GM20000 (cell line): ENCODE measurements at regions not wholly inside any gene's neighbourhood (a gene's known extent, or its start where the extent isn't known, plus 50 kb on each side); places are given as distances from the start of the nearest gene placed in this dataset.

Experiments used
- DNase-seq: peaks from one replicate; pipeline ENCODE4 v3.0.0; 2012; ENCODE audit warnings: low spot score
- TF ChIP-seq, protein P1 (sequence below): IDR thresholded peaks from 2 replicates; pipeline ENCODE4 v1.5.1; 2012; ENCODE audit warnings: mild to moderate bottlenecking, control low read depth; ENCODE audit errors: extremely low read depth, missing control alignments

DNA sequence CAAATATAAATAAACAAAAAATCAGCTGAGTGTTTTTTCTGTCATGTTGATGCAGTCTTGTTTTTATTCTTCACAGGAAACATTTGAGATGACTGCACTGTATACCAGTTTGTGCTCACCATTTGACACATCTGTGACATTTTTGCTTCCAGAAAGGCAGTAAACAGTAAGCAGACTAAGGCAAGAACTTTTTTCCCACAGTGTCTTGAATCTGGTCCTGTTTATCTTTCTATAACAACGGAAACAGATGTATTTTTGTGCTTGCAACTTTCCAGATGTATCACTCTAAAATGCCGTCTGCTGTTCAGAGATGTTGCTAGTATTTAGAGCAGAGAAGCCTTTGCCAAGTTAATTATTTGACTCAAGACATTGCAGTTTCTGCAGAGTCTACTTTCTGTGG lies 105.5 kb downstream of the ZC3H11B start:
- TF ChIP-seq, protein P1, sequence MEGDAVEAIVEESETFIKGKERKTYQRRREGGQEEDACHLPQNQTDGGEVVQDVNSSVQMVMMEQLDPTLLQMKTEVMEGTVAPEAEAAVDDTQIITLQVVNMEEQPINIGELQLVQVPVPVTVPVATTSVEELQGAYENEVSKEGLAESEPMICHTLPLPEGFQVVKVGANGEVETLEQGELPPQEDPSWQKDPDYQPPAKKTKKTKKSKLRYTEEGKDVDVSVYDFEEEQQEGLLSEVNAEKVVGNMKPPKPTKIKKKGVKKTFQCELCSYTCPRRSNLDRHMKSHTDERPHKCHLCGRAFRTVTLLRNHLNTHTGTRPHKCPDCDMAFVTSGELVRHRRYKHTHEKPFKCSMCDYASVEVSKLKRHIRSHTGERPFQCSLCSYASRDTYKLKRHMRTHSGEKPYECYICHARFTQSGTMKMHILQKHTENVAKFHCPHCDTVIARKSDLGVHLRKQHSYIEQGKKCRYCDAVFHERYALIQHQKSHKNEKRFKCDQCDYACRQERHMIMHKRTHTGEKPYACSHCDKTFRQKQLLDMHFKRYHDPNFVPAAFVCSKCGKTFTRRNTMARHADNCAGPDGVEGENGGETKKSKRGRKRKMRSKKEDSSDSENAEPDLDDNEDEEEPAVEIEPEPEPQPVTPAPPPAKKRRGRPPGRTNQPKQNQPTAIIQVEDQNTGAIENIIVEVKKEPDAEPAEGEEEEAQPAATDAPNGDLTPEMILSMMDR = no peak
- no peak for DNase-seq

GRCh38 chr1:219506936-219507335 lies 106.0 kb downstream of the ZC3H11B start:
- no peak for DNase-seq
- TF ChIP-seq, protein P1 = no peak

- TF ChIP-seq, protein P1 = no peak
- no peak for DNase-seq
These were observed 106.4 kb downstream of the ZC3H11B start for GRCh38 chr1:219506473-219506899.

- DNase-seq = no peak
- TF ChIP-seq, protein P1 = no peak
These were observed 107.0 kb downstream of the ZC3H11B start for GRCh38 chr1:219505886-219506285.

- DNase-seq = no peak
- TF ChIP-seq, protein P1 = no peak
These were observed 109.3 kb downstream of the ZC3H11B start for GRCh38 chr1:219503604-219504003.

DNA sequence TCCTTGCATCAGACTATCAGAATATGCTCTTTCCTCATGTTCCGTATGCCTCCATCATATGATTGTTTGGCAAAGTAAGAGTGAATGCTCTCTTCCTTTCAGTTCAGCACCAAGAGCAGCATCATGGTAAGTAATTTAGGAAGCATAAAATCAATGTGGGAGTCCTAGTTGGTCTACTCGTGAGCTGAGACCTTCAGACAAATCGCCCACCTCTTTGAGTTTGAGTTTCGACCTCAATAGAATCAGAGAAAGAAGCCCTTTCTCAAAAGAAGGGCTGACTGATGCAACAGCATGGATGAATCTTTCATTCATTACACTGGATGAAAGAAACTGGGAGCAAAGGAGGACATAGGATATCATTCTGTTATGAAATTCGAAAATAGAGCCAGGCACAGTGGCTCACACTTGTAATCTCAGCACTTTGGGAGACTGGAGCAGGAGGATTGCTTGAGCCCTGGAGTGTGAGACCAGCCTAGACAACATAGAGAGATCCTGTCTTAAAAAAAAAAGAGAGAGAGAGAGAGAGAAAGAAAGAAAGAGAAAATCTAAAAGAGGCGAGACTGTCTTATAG lies 112.5 kb downstream of the ZC3H11B start:
- DNase-seq = no peak
- TF ChIP-seq, protein P1 = no peak

- TF ChIP-seq, protein P1 = no peak
- no peak for DNase-seq
These were observed 114.2 kb downstream of the ZC3H11B start for GRCh38 chr1:219498666-219499065.
